AG04449 (cell line): ENCODE measurements at regions not wholly inside any gene's neighbourhood (a gene's known extent, or its start where the extent isn't known, plus 50 kb on each side); places are given as distances from the start of the nearest gene placed in this dataset.

Experiments used
- CTCF ChIA-PET: fragments of 350-600 bp; formaldehyde crosslinking; extraction: SDS; loops from one replicate; lab custom pipeline; 2021; ENCODE audit warnings: antibody characterized with exemption; lab: Yijun Ruan, JAX
- POLR2A ChIA-PET: fragments of 400-600, 350-600 bp; formaldehyde crosslinking; extraction: SDS; loops from one replicate; lab custom pipeline; 2020; ENCODE audit warnings: antibody characterized with exemption, inconsistent platforms; lab: Yijun Ruan, JAX
- DNase-seq: peaks from one replicate; pipeline ENCODE4 v3.0.0-alpha.2; 2010; ENCODE audit warnings: low read depth, low spot score
- H3K4me3 ChIP-seq: 2 replicates; pipeline ENCODE4 v1.5.1; 2011; ENCODE audit warnings: low read depth, mild to moderate bottlenecking, control low read depth, low read length
- CTCF ChIP-seq: IDR thresholded peaks from one replicate; pipeline ENCODE4 v1.5.1; 2011; ENCODE audit warnings: mild to moderate bottlenecking, moderate library complexity, low read length, control low read depth, inconsistent platforms; ENCODE audit not compliant: insufficient read depth; ENCODE audit errors: missing control alignments

DNA sequence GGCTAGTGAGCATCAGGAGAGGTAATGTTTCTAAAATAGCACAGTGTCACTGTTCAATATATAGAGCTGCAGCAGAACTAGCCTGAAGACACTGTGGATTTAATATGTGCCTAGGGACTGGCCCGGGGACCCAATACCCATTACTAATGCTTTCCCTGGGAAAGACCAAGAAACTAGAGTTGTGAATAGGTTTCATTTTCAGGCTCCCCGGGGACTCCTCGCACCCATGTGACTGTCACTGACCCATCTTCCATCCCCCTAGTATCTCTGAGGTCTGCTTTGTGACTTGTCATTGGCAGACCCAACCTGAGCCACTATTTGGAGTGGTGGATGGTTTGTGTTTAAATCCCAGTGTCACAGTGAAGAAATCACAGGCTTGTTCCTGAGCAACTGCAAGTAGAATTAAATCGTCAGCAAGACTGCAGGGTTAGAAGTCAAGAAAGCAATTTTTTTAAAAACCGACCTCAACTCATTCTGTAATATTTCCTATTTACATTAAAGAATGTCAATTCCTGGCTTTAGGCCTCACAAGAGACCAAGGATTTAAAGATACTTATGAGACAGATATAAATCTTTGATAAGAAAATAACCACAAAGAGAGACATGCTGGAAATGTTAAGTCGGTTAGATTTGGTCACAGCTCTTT, 130.0 kb upstream of the TNR start:
- ChIA-PET CTCF (no interaction called here), POLR2A (no interaction called here)
- DNase-seq, result no peak
- no peak for TF ChIP-seq CTCF
- no peak overlapping the region for H3K4me3 ChIP-seq

- POLR2A ChIA-PET, result no interaction called here
- DNase-seq, result no peak
- no peak overlapping the region for H3K4me3 ChIP-seq
- CTCF ChIA-PET, result no interaction called here
- no peak for TF ChIP-seq CTCF
Observed at GRCh38 chr1:175872588-175872987, 129.2 kb upstream of the TNR start.

GRCh38 chr1:175871647-175872046, 128.3 kb upstream of the TNR start:
- no peak overlapping the region for H3K4me3 ChIP-seq
- CTCF ChIA-PET, result no interaction called here
- TF ChIP-seq CTCF, result no peak
- no peak for DNase-seq
- POLR2A ChIA-PET, result no interaction called here

GRCh38 chr1:175870217-175870616, 126.8 kb upstream of the TNR start:
- TF ChIP-seq CTCF, result no peak
- no peak for DNase-seq
- POLR2A ChIA-PET, result no interaction called here

GRCh38 chr1:175866776-175867175, 123.4 kb upstream of the TNR start:
- no peak overlapping the region for H3K4me3 ChIP-seq
- POLR2A ChIA-PET, result no interaction called here
- CTCF ChIA-PET, result no interaction called here
- DNase-seq, result no peak
- TF ChIP-seq CTCF, result no peak

More at GRCh38 chr1:175870217-175870616, 126.8 kb upstream of the TNR start:
- no peak overlapping the region for H3K4me3 ChIP-seq
- CTCF ChIA-PET, result interaction anchor here (1.4 kb wide), 1 partner anchor 17 kb away, joined by 3 read pairs; no protein-coding TSS in a partner anchor

GRCh38 chr1:175865041-175865766, 121.8 kb upstream of the TNR start:
- TF ChIP-seq CTCF, result no peak
- DNase-seq, result no peak
- H3K4me3 ChIP-seq, result no peak overlapping the region
- POLR2A ChIA-PET, result no interaction called here
- CTCF ChIA-PET, result interaction anchor here (1.0 kb wide), 1 partner anchor 23 kb away, joined by 4 read pairs; no protein-coding TSS in a partner anchor
